Testis (tissue), 2 donors: ENCODE measurements at regions not wholly inside any gene's neighbourhood (a gene's known extent, or its start where the extent isn't known, plus 50 kb on each side); places are given as distances from the start of the nearest gene placed in this dataset.

ENCODE experiments used
- DNase-seq: peaks from one replicate; pipeline ENCODE4 v3.0.0-alpha.2; 2019
- H3K27ac ChIP-seq, 2 donors: fragments of 200-600 bp; sonication (generic); one replicate each; pipeline ENCODE4 v1.5.1; 2019
- H3K27me3 ChIP-seq: fragments of 200-600 bp; sonication (generic); one replicate; pipeline ENCODE4 v1.5.1; 2019
- H3K36me3 ChIP-seq: fragments of 200-600 bp; sonication (generic); one replicate; pipeline ENCODE4 v1.5.1; 2017; ENCODE audit warnings: low read depth; ENCODE audit errors: missing control alignments
- H3K4me1 ChIP-seq: fragments of 200-600 bp; sonication (generic); one replicate; pipeline ENCODE4 v1.5.1; 2019
- H3K4me3 ChIP-seq, 2 donors: fragments of 200-600 bp; sonication (generic); one replicate each; pipeline ENCODE4 v1.5.1; 2017 to 2019
- H3K9me3 ChIP-seq: fragments of 200-600 bp; sonication (generic); one replicate; pipeline ENCODE4 v1.5.1; 2017
- POLR2A ChIP-seq: fragments of 450-650 bp; IDR thresholded peaks from one replicate; pipeline ENCODE4 v1.6.1; 2017; ENCODE audit warnings: antibody characterized with exemption, mild to moderate bottlenecking, moderate library complexity
- WGBS, 2 donors: methylation state at CpG; one replicate each; pipeline ENCODE4 v1.1.5; 2018; 5-methylcytosine and 5-hydroxymethylcytosine counted together
- intact Hi-C: fragments of 100-400 bp; cut with DNase I; formaldehyde crosslinking; loops from one replicate; pipeline ENCODE4 v1.15.1; 2023; ENCODE audit warnings: low total_unique reads
- TF ChIP-seq, protein P1 (sequence below), 3 experiments: fragments of 450-650 bp in 2 of 3; fragments of 200-600 bp in 1 of 3; sonication (generic) in 1 of 3; IDR thresholded peaks; one replicate each; pipeline ENCODE4 v1.5.1; 2016 to 2019; ENCODE audit warnings: antibody characterized with exemption in 3 of 3, mild to moderate bottlenecking in 2 of 3, moderate library complexity in 1 of 3

DNA sequence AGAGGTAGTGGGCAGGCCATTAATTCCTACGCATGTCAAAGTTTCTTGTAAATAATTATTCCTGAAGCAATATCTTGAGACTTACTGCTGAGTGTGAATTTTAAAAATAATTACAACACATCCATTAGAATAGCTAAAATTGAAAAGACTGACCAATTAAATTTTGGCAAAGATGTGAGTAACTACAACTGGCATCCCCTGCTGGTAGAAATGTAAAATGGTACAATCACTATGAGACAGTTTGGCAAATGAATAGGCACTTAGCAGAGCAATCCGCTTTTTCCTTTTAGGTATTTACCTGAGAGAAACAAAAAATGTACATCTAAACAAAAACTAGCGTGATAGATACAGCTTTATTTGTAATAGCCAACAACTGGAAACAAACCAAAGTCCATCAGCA lies 798.9 kb downstream of the BRINP3 start:
- H3K36me3 ChIP-seq, result no peaks in the 10 kb centered on the region
- TF ChIP-seq POLR2A, result no peak
- TF ChIP-seq, protein P1, sequence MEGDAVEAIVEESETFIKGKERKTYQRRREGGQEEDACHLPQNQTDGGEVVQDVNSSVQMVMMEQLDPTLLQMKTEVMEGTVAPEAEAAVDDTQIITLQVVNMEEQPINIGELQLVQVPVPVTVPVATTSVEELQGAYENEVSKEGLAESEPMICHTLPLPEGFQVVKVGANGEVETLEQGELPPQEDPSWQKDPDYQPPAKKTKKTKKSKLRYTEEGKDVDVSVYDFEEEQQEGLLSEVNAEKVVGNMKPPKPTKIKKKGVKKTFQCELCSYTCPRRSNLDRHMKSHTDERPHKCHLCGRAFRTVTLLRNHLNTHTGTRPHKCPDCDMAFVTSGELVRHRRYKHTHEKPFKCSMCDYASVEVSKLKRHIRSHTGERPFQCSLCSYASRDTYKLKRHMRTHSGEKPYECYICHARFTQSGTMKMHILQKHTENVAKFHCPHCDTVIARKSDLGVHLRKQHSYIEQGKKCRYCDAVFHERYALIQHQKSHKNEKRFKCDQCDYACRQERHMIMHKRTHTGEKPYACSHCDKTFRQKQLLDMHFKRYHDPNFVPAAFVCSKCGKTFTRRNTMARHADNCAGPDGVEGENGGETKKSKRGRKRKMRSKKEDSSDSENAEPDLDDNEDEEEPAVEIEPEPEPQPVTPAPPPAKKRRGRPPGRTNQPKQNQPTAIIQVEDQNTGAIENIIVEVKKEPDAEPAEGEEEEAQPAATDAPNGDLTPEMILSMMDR (IDR thresholded peaks at IDR 0.05), result peak in 2 of 3 experiments; percentile 25 to 36
- DNase-seq, result no peak
- intact Hi-C loops, result no loop called here
- no peak overlapping the region for H3K4me3 ChIP-seq
- no peaks in the 10 kb centered on the region for H3K27me3 ChIP-seq
- WGBS, 2 donors, result 69% methylated on average over 3 of the region's 3 CpGs
- H3K9me3 ChIP-seq, result no peaks in the 10 kb centered on the region
- no peak overlapping the region for H3K27ac ChIP-seq
- H3K4me1 ChIP-seq, result no peaks in the 10 kb centered on the region

DNA sequence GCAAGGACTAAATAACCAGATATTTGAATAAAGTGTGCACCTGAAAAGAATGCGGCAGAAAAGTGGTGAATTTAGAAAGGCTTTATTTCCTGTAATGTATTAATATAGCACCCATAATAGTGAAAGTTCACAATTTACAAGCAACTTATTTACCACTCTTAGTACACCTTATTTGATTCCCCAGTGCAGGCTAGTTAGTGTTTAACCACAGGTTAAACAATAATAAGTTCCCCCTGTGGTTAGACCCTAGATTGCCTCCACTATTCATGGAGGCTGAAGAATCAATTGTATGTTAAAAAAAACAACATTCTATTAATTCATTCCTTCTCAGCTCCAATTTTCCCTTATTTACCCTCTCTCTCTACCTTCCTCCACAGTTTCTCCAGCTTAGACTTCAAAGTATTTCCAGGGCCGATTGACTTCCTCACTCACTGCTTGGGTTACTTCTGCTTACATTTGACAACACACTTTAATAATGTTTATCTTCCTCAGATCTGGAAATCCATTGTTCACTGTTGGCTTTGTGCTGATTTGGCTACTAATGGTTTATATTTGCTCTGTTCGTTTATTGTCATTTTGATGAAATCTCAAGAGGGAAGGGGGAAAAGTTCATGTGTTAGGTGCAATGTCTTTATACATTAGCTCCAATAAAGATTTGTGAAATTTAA lies 796.3 kb downstream of the BRINP3 start:
- intact Hi-C loops, result no loop called here
- Histone ChIP-seq H3K4me1 (no peaks in the 10 kb centered on the region), H3K36me3 (no peaks in the 10 kb centered on the region), H3K27ac (no peak overlapping the region), H3K9me3 (no peaks in the 10 kb centered on the region), H3K4me3 (no peak overlapping the region), H3K27me3 (no peaks in the 10 kb centered on the region)
- no peak for DNase-seq
- 64 to 76% methylated on average over 3 of the region's 3 CpGs for WGBS, 2 donors
- TF ChIP-seq, protein P1 (IDR thresholded peaks at IDR 0.05), result no peak
- TF ChIP-seq POLR2A, result no peak

DNA sequence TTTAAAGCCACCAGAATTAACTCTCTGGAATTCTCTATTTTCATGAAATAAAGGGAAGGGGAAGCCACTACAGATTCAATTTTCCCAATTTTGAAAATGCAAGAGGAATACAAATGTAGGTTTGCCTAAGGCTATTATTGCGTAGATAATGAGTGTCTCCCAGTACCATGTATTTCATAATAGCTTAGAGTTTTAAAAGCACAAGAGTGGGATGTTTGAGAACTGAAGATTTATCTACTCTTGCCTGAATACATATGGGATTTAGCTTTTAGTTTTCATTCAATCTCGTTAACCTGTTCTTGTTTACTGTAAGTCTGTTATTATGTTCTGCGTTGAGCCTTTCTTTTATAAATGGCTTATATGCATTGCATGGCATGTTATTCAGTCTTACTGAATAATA lies 795.1 kb downstream of the BRINP3 start:
- no peak overlapping the region for H3K4me3 ChIP-seq
- no peaks in the 10 kb centered on the region for H3K9me3 ChIP-seq
- H3K27ac ChIP-seq, result no peak overlapping the region
- no peaks in the 10 kb centered on the region for H3K27me3 ChIP-seq
- DNase-seq, result no peak
- 78 to 83% methylated on average over 3 of the region's 3 CpGs for WGBS, 2 donors
- no peaks in the 10 kb centered on the region for H3K4me1 ChIP-seq
- TF ChIP-seq, protein P1 (IDR thresholded peaks at IDR 0.05), result no peak
- no peak for TF ChIP-seq POLR2A
- H3K36me3 ChIP-seq, result no peaks in the 10 kb centered on the region
- intact Hi-C loops, result no loop called here

DNA sequence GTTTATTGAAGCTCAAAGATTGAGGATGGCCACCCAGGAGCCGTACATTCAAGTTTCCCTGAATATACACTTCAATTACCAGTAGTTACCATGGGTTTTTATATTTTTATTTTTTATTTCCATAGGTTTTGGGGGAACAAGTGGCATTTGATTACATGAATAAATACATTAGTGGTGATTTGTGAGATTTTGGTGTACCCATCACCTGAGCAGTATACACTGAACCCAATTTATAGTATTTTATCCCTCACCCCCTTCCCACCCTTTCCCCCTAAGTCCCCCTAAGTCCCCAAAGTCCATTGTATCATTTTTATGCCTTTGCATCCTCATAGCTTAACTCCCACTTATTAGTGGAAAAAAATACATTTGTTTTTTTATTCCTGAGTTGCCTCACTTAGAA lies 791.4 kb downstream of the BRINP3 start:
- TF ChIP-seq, protein P1 (IDR thresholded peaks at IDR 0.05), result no peak
- no peak for TF ChIP-seq POLR2A

DNA sequence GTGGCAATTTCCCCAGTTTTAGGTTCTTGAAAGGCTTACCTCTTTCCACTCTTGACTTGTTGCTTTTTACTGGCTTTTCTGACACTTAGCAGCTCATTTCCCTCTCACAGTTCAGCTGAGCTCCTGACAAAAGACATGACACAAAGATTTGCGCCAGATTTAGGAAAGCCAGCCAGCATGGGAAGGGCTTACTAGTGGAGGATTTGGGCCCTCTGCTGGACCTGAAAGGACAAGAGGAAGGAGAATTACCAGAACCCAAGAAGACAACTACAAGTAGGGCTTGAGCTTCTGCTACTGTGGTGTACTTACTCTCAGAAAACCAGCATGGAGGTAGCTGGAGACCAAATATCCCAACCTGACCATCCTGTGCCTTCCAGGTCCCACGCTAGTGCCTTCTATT lies 784.5 kb downstream of the BRINP3 start:
- intact Hi-C loops, result no loop called here
- TF ChIP-seq POLR2A, result no peak
- 91 to 95% methylated on average over 2 of the region's 2 CpGs for WGBS, 2 donors
- Histone ChIP-seq H3K4me1 (no peaks in the 10 kb centered on the region), H3K36me3 (no peaks in the 10 kb centered on the region), H3K27ac (no peak overlapping the region), H3K27me3 (no peaks in the 10 kb centered on the region), H3K4me3 (no peak overlapping the region), H3K9me3 (no peaks in the 10 kb centered on the region)
- no peak for DNase-seq

More for the DNA sequence above, 791.4 kb downstream of the BRINP3 start:
- intact Hi-C loops, result no loop called here
- Histone ChIP-seq H3K4me3 (no peak overlapping the region), H3K27ac (no peak overlapping the region), H3K36me3 (no peaks in the 10 kb centered on the region), H3K9me3 (no peaks in the 10 kb centered on the region), H3K4me1 (no peaks in the 10 kb centered on the region), H3K27me3 (no peaks in the 10 kb centered on the region)
- DNase-seq, result no peak
- WGBS, 2 donors, result 85 to 89% methylated on average over 1 of the region's 1 CpG
